GM21360 (cell line): ENCODE measurements at regions not wholly inside any gene's neighbourhood (a gene's known extent, or its start where the extent isn't known, plus 50 kb on each side); places are given as distances from the start of the nearest gene placed in this dataset.

Source experiments
- ATAC-seq: cut with Tn5 transposase; IDR thresholded peaks from one replicate; pipeline ENCODE4 v1.9.1; 2021; ENCODE audit warnings: mild to moderate bottlenecking, moderate library complexity; ENCODE audit not compliant: unreplicated experiment

DNA sequence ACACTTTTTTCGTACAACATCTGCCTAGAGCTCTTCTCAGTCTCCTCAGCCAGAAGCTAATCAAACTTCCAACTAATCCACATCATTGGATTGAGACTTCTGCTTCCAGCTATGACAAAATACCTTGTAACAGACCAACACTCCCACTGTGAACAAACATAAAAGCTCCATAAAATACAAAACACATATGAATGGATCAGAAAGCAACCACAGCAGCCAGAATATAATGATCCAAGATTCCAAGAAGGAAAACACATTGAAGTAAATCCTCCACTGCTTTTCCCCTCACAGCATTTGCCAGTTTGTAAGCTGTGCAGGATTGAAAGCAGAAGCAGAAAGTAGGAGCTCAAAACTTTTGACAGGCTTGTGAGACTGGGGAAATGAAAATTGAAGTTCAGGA lies 863.2 kb downstream of the TUSC7 start:
- ATAC-seq: no peak

DNA sequence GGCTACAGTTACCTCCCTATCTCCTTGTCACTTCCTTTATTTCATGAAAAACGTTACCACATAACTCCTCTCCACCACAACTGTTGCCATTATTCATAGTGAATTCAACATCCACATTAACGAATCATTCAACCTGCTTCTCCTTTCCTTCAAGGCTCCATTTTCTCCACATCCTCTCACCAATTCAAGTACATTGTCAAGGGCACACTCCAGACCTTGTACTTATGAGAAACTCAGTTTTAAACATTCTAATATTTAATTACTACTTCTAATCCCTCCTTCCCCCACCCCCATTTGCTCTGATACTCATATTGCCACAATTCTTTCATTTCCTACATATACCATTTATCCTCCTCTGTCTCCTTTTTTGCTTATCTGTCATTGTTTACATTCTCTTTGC lies 871.2 kb downstream of the TUSC7 start:
- ATAC-seq: no peak

DNA sequence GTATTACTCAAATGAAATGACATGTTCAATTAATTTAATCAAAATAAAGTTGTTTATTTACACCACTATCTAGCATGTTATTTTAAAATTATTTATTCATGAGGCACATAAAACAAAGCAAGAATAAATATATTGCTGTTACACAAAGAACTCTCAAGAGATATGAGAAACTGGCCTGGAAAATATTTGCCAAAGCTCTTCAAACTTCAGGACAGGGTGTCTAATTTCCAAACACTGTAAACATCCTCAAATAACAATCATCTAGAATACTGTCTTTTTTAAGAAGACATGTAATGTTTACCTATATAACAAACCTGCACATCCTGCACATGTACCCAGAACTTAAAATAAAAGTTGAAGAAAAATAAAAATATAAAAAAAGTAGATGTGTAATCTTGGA lies 876.6 kb downstream of the TUSC7 start:
- no peak for ATAC-seq

DNA sequence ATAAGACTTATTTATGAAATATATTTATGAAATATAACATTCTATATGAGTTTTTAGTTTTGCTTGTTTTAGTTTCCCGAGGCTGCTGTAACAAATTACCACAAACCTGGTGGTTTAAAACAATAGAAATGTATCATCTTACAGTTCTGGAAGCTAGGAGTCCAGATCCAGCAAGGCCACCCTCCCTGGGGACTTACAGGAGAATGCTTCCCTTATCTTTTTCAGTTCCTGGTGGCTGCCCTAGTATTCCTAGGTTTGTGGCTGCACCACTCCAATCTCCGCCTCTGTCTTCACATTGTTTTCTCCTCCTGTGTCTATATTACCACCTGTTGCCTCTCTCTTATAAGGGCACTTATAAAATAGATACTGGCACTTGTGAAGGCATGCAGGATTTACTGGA lies 877.8 kb downstream of the TUSC7 start:
- no peak for ATAC-seq

DNA sequence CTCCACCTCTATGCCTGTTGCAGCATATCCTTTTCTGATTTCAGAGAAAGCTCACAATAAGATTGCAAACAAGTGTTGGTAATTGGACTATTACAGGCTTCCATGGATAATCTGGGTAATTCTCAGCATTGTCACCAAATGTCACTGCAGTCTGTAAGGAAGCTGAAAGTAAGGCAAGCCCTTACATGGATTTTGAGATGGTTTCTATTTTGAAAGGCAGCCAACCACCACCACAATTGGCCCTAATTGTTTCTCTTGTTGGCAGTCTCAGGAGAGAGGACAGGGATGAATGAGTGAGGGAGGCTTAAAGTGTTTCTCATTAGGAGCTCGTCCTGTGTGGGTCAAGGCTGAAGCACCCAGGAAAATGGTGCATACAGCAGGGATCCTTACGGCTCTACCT lies 879.9 kb downstream of the TUSC7 start:
- no peak for ATAC-seq

DNA sequence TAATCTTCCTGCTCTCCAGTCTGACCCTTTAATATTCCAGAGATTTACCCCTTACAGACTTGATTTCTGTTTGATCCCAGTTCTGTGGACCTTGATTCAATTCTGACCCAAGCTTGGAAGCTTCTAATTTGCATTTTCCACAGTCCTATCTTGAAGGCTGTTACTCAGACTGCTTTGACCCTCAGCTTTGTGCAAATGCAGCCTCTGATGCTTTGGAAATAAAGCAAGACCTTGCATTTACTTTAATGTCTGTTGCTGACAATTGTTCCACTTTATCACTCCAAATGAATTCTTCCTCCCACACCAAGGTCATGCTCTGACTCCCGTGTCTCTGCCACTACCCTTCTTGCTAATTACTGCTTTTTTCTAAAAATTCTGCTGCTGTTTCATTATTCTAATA lies 886.0 kb downstream of the TUSC7 start:
- no peak for ATAC-seq

DNA sequence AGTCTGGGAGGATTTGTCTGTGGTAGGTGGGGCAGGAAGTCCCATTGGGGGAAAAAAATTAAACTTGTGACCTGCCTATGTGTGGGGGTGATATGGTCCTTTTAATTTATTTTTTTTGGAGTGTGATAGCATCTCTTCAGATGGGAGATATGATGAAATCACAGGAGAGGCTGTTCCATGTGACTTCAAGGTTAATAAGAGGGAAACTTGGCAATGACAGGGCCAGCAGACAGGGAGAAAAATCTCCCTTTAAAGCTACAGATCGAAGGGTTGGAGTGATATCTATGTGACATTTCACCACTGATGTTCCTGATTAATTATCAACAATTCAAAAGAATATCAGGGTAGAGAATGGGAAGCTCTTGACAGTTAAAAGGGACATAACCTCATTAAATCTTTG lies 886.9 kb downstream of the TUSC7 start:
- ATAC-seq: no peak

DNA sequence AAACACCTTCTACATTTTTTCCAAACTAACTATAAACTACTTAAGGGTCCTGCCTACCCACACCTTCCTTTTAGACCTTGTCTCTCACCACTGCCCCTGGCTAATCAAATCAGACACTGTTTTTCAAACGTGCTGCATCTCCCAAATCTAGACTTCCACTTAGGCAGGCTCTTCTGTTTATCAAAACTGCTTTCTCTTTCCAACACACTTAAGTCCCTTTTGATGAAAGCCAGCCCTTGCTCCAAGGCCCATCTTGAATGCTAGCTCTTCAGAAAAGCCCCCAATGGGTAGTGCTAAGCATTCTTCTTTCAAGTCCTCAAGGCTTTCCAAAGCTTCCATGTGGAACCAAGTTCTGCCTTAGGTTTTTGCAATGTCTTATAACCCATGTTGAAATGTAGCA lies 888.3 kb downstream of the TUSC7 start:
- ATAC-seq: no peak

DNA sequence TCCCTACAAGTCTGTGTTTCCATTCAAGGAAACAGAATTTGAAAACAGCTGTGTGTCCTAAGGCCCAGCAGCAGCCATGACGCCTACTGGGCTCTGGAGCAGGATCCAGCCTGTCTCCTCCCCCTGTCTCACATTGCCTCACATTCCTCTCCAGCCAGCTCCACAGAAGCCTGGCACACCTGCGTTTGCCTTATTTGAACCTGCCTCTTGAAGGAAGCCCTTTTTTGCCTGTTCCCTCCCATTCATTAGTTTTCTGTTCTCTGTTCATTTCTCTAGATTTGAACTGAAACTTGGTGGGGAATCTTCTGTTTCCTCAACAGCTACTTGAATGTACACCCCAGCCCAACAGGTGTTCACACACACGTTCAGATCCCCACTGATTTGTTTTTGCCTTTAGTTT lies 890.5 kb downstream of the TUSC7 start:
- peak; percentile 54 for ATAC-seq

DNA sequence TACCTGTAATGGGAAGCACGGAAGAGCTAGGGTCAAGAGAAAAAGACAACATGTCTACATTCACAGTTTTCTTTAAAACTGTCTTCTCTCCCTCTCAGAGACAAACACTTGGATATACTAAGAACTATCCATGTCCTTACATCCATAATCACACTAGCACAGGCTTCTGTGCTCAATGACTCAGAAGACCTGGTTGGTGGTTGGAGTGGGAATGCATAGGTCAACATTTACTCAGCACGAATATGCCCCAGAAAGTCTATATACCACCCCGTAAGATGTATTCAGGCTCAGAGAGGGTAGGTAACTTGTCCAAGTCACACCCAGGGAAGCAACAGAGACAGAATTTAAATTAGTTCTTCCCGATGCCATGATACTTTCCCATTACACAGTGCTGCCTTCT lies 891.1 kb downstream of the TUSC7 start:
- ATAC-seq: no peak

DNA sequence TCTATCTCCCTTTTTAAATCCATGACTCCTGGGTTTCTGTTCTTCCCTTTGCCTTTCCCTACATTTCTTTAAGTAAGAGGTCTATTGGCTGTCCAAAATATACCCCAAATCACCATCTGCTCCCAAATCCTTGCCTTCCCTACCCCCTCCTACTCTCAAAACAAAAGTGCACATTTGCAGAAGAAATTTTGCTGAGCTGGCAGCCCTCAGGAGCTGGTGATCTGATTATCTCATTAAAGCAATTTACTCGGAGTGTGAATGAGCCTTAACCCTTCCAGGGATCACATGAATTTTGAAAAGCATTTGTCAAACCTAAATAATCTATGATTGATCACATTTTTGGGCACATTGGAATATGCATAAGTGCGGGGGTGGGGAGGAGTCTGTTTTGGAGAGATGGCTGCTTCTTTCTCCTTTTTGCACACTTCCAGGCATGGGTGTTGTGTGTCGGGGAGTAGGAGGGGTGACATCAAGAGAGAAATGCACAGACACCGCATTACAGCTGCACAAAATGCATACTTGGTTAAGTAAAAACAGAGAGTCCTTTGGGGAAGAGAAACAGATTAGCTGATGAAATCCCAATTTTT lies 892.6 kb downstream of the TUSC7 start:
- no peak for ATAC-seq

DNA sequence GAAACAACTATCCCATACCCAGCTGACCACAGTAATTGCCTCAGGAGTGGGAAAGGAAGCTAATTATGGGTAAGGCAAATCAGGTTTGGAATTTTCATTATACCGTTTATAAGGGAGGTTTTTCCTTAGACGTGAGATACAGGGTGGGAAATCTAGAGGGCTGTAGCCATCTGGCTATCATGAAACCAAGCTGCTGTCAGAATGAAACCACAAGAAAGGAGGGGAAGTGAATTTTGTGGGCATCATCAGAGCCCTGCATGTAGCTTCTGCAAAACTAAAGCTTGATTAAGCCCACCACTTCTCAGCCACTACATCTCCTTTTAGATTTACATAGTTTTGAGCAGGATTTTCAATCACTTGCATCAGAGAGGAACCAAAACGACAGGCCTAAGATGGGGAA lies 893.5 kb downstream of the TUSC7 start:
- peak; percentile 76 for ATAC-seq

DNA sequence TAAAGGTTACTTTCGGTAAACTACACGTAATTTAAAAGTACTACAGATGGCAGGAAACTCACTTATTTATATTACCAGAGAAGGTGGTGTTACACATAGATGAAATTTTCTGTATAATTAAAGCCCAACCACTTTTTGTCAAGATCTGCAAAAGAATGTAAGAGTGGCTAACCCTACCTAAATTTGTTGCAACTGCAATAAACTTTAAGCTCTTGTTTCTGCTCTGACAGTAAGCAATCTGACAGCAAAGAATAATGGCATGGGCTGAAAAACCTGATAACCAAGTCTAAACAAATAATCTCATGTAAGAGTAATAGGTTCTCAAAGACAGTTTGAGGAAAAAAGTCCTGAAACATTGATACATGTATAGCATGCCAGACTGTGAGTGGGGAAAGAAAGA lies 897.3 kb downstream of the TUSC7 start:
- no peak for ATAC-seq

DNA sequence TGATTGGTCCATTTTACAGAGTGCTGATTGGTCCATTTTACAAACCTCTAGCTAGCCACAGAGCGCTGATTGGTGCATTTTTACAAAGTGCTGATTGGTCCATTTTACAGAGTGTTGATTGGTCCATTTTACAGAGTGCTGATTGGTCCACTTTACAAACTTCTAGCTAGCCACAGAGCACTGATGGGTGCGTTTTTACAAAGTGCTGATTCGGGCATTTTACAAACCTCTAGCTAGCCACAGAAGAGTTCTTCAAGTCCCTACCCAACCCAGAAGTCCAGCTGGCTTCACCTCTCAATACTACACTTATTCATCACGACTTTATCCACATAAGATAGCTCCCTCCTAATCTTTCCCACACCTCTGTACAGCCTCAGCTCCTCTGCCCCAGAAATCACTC lies 899.8 kb downstream of the TUSC7 start:
- ATAC-seq: no peak

DNA sequence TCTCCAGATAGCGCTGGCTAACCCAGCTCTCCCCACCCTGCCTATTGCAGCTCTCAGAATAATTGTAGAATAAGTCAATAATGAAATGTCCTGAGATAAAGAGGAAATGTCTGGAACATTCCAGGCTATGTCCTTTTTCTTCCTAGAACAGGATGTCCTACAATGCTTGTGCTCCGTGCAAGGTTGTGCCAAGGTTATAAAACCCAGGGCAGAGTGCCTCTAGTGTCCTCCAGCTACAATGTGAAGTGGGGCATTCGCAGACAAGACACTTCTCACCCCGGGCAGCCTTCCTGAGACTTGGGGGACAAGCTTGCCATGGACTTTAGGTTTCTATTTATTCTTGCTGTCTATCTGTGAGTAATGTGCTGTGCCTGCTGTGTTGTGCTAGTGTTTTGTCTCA lies 900.6 kb downstream of the TUSC7 start:
- no peak for ATAC-seq

DNA sequence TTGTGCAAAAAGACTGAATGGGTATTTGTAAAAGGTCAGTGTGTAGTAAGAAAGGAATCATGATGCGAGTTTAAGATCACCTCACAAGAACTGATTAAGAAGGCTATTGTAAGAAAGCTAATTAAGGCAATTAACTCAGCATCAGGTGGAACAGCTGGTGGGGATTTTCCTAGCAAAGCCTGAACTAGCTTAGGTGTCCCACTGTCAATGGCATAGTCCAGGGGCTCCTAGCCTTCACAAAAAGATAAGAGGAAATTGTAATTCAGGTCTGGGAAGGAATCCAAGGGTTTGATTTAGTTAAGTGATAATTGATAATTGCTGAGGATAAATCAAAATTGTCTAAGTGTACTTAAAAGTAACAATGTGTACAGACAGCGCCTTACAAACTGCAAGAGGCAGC lies 901.6 kb downstream of the TUSC7 start:
- no peak for ATAC-seq

DNA sequence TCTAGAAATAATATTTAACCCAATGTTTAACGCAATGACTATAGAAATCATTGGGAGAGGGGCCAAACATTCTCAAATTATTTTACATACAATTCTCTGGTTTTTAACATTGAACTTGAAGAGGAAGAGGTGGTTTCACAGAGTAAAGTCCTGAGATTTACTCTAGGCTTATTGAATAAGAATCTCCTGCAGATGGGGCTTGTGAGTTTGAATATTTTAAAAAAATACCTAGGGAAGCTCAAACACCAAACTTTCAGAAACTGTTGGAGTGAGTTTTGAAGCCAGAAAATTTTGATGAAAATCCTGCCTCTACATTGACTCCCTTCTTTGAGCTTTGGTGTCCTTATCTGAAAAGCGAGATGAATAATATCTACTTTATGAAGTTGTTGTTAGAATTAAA lies 906.6 kb downstream of the TUSC7 start:
- ATAC-seq: no peak

DNA sequence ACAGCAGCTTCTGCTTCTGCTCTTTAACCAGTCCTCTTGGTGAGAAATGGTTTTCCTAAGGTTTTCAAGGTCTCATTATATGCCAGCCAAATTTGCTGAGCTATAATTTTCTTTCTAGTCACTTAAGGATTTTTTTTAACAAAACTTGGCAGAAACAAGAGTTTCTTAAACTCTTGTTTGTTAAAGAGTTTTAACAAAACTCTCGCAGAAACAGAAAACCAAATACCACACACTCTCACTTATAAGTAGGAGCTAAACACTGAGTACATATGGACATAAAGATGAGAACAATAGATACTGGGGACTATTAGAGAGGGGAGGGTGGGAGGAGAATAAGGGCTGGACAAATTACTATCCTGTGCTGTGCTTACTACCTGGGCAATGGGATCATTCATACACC lies 908.3 kb downstream of the TUSC7 start:
- no peak for ATAC-seq

DNA sequence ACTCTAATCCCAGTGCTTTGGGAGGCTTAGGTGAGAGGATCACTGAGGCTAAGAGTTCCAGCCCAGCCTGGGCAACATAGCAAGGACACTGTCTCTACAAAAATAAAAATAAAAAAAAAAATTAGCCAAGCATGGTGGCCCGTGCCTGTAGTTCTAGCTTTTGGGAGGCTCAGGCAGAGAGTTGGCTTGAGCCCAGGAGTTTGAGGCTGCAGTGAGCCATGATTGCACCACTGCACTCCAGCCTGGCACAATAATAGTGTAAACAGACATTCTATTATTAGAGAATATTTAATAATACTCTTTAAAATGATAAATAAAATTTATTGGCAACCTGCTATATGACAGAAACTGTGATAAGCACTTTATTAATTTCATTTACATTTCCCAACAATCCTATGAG lies 908.9 kb downstream of the TUSC7 start:
- ATAC-seq: no peak

DNA sequence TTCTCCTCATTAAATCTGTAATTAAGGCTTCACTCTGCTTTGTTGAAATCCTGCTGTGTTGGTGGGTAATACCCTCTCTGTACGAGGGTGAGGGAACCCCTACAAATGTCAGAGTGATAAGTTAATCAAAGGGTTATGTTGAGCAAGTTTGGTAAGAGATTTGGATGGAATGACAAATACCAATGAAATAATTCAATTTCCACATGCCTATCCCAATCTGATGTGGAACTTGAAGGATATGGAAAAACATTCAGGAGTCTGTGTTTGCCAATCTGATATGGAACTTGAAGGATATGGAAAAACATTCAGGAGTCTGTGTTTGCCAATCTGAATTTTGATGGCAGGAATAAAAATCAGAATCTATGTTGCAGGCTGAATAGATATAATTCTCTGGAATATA lies 910.2 kb downstream of the TUSC7 start:
- ATAC-seq: no peak

DNA sequence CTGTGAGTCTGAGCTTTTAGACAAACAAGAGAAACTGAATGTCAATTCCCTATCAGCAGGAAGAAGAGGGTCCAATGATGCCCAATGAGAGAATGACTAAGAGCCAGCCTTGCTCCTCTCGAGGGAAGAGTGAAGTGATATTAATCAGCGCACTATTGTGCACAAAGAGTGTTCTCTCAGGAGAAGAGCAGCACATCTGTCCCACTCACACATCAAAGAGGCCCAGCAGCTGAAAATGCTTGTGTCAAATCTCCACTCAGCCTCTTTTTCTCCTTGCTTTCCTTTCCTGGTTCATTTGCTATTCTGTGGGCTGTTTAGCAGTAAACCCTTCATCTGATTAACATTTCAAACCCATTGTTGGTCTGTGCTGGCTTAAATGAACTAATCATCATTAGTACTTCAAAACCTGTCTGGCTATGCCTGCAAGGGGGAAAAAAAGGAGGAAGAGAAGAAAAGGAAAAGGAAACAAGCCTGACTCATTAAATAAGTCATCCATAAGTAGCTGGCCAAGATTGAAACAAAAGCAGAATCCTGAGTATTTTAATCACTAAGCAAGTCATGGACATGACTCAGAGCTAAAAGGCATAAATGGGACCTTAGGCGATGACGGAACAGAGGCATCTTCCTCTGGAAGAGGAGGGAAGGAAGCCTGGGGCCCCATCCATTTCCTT lies 912.7 kb downstream of the TUSC7 start:
- ATAC-seq: no peak

DNA sequence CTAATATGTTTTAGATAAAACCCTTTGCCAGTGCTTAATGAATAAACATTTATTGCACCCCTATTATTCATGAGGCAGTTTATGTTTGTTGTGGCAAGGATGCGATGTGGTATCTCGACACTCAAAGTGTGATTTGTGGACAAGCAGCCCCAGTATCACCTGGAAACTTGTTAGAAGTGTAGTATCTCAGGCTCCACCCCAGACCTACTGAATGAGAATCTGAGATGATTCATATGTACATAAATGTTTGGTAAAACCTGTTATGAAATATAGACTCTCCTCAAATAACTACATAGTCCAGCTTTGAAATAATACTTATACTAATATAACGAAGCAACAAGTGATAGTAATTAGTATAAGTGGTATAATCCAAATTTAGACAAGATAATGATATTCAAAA lies 914.8 kb downstream of the TUSC7 start:
- ATAC-seq: no peak

DNA sequence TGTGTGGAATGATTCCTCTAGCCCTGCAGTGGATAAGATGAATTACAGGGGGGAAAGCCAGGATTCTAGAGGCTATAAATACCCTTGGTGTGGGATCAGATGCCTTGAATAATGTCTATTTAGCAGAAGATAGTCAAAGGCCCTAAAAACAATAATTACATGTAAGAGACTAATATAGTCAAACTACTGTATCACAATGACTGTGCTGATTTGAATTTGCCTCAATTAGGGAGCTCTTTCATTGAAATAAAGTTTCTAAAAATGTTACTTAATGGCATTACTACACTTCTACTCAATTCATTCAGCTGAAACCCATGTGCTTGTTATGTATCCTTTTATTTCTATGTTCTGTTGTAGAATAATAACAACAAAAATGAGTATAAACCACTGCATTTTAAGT lies 915.6 kb downstream of the TUSC7 start:
- no peak for ATAC-seq
